Panc1 (cell line): ENCODE measurements at regions not wholly inside any gene's neighbourhood (a gene's known extent, or its start where the extent isn't known, plus 50 kb on each side); places are given as distances from the start of the nearest gene placed in this dataset.

Experiments used
- ATAC-seq: fragments of 200-7000 bp; cut with Tn5 transposase; 2 replicates; pipeline ENCODE4 v1.9.1; 2020; ENCODE audit warnings: mild to moderate bottlenecking, moderate library complexity
- BruUV-seq: library from RNA; stranded (reverse); fragments of 400-500 nt; replicated peaks from 2 replicates; lab custom pipeline; 2021; lab: Mats Ljungman, UMichigan
- CTCF ChIA-PET: fragments of 300-600 bp; sonication (Branson Sonifier 250); formaldehyde crosslinking; loops from one replicate; lab custom pipeline; 2022; ENCODE audit warnings: antibody characterized with exemption; lab: Charles Lee
- POLR2A ChIA-PET: fragments of 300-600 bp; sonication (Branson Sonifier 250); formaldehyde crosslinking; loops from one replicate; lab custom pipeline; 2022; ENCODE audit warnings: antibody characterized with exemption; lab: Charles Lee
- DNase-seq: peaks from one replicate; pipeline ENCODE4 v3.0.0-alpha.2; 2010; ENCODE audit warnings: low read depth, low spot score
- H3K27ac ChIP-seq: 2 replicates; pipeline ENCODE4 v1.5.1; 2011; ENCODE audit warnings: mild to moderate bottlenecking, low read length, inconsistent platforms
- H3K27me3 ChIP-seq: fragments of 200-500 bp; sonication (Bioruptor generic); 2 replicates; pipeline ENCODE4 v1.6.0; 2014; ENCODE audit warnings: low read length, inconsistent platforms; ENCODE audit not compliant: control insufficient read depth, insufficient read depth
- H3K36me3 ChIP-seq: fragments of 200-500 bp; sonication (Bioruptor generic); 2 replicates; pipeline ENCODE4 v1.5.1; 2014; ENCODE audit warnings: inconsistent platforms, mild to moderate bottlenecking, low read length, moderate library complexity; ENCODE audit not compliant: control insufficient read depth, insufficient read depth
- H3K4me1 ChIP-seq: 2 replicates; pipeline ENCODE4 v1.5.1; 2011; ENCODE audit warnings: inconsistent platforms, mild to moderate bottlenecking, low read length, moderate library complexity; ENCODE audit not compliant: control insufficient read depth, insufficient read depth
- H3K4me3 ChIP-seq, 2 experiments: 2 replicates each; pipeline ENCODE4 v1.5.1; 2011 to 2012; ENCODE audit warnings: low read depth in 2 of 2, low read length in 2 of 2, mild to moderate bottlenecking in 2 of 2, inconsistent platforms in 1 of 2, moderate library complexity in 1 of 2
- H3K9me3 ChIP-seq: fragments of 200-500 bp; sonication (Bioruptor generic); 2 replicates; pipeline ENCODE4 v1.5.1; 2014; ENCODE audit warnings: low read depth, mild to moderate bottlenecking, inconsistent platforms, low read length, moderate library complexity; ENCODE audit not compliant: control insufficient read depth, insufficient read depth
- POLR2AphosphoS5 ChIP-seq: IDR thresholded peaks from 2 replicates; pipeline ENCODE4 v1.6.1; 2012; ENCODE audit warnings: mild to moderate bottlenecking, low read depth, low read length, moderate library complexity
- SIN3A ChIP-seq: IDR thresholded peaks from 2 replicates; pipeline ENCODE4 v1.6.1; 2012; ENCODE audit warnings: low read depth, mild to moderate bottlenecking, low read length, moderate library complexity, borderline replicate concordance; ENCODE audit not compliant: insufficient read depth
- TCF7L2 ChIP-seq: IDR thresholded peaks from 2 replicates; pipeline ENCODE4 v1.6.1; 2011; ENCODE audit warnings: mild to moderate bottlenecking, low read depth, low read length, inconsistent platforms
- in situ Hi-C: cut with HindIII; loops from 2 replicates; pipeline ENCODE4 v1.10.0; 2016; ENCODE audit warnings: low sequenced_read_pairs, low pct_unique_long_range_greater_than_20kb
- intact Hi-C: fragments of 100-400 bp; cut with micrococcal nuclease; formaldehyde crosslinking; loops from one replicate; pipeline ENCODE4 v1.10.0; 2022; ENCODE audit not compliant: unreplicated experiment
- TF ChIP-seq, protein P1 (sequence below), 2 experiments: IDR thresholded peaks; 2 replicates each; pipeline ENCODE4 v1.6.1; 2011 to 2012; ENCODE audit warnings: low read depth in 2 of 2, control low read depth in 1 of 2, low read length in 1 of 2, mild to moderate bottlenecking in 1 of 2, moderate library complexity in 1 of 2; ENCODE audit not compliant: insufficient read depth in 1 of 2
- TF ChIP-seq, protein P2 (sequence below): fragments of 450-650 bp; IDR thresholded peaks from 2 replicates; pipeline ENCODE4 v1.5.1; 2017; ENCODE audit warnings: mild to moderate bottlenecking

DNA sequence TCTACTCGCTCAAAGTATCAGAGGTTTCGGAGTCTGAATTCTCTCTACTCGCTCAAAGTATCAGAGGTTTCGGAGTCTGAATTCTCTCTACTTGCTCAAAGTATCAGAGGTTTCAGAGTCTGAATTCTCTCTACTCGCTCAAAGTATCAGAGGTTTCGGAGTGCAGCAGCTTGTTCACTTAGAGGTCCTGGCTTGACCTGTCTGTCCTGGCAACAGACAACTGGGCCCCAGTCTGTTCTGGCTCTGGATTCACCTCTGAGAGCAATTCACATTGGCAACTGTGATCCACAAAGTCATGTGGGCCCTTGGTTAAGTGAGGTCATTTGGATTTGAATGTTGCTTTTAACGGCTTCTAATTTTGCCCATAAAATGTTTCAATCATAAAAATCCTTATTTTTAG, 63.9 kb upstream of the ST8SIA6 start:
- H3K4me1 ChIP-seq = peaks cover 2% of the 10 kb centered on the region
- no TSS peak for BruUV-seq
- no peak for DNase-seq
- in situ Hi-C loops (no loop called here), intact Hi-C loops (no loop called here)
- TF ChIP-seq, protein P1, sequence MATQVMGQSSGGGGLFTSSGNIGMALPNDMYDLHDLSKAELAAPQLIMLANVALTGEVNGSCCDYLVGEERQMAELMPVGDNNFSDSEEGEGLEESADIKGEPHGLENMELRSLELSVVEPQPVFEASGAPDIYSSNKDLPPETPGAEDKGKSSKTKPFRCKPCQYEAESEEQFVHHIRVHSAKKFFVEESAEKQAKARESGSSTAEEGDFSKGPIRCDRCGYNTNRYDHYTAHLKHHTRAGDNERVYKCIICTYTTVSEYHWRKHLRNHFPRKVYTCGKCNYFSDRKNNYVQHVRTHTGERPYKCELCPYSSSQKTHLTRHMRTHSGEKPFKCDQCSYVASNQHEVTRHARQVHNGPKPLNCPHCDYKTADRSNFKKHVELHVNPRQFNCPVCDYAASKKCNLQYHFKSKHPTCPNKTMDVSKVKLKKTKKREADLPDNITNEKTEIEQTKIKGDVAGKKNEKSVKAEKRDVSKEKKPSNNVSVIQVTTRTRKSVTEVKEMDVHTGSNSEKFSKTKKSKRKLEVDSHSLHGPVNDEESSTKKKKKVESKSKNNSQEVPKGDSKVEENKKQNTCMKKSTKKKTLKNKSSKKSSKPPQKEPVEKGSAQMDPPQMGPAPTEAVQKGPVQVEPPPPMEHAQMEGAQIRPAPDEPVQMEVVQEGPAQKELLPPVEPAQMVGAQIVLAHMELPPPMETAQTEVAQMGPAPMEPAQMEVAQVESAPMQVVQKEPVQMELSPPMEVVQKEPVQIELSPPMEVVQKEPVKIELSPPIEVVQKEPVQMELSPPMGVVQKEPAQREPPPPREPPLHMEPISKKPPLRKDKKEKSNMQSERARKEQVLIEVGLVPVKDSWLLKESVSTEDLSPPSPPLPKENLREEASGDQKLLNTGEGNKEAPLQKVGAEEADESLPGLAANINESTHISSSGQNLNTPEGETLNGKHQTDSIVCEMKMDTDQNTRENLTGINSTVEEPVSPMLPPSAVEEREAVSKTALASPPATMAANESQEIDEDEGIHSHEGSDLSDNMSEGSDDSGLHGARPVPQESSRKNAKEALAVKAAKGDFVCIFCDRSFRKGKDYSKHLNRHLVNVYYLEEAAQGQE (IDR thresholded peaks at IDR 0.05; ENCODE audit: insufficient read depth in 1 of 2, low read depth in 2 of 2, low read length in 1 of 2) = no peak
- TF ChIP-seq SIN3A (no peak), TCF7L2 (no peak), POLR2AphosphoS5 (no peak)
- TF ChIP-seq, protein P2, sequence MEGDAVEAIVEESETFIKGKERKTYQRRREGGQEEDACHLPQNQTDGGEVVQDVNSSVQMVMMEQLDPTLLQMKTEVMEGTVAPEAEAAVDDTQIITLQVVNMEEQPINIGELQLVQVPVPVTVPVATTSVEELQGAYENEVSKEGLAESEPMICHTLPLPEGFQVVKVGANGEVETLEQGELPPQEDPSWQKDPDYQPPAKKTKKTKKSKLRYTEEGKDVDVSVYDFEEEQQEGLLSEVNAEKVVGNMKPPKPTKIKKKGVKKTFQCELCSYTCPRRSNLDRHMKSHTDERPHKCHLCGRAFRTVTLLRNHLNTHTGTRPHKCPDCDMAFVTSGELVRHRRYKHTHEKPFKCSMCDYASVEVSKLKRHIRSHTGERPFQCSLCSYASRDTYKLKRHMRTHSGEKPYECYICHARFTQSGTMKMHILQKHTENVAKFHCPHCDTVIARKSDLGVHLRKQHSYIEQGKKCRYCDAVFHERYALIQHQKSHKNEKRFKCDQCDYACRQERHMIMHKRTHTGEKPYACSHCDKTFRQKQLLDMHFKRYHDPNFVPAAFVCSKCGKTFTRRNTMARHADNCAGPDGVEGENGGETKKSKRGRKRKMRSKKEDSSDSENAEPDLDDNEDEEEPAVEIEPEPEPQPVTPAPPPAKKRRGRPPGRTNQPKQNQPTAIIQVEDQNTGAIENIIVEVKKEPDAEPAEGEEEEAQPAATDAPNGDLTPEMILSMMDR = no peak
- no peak for ATAC-seq
- no peaks in the 10 kb centered on the region for H3K36me3 ChIP-seq
- no peak overlapping the region for H3K27ac ChIP-seq
- no peaks in the 10 kb centered on the region for H3K9me3 ChIP-seq
- POLR2A ChIA-PET = no interaction called here
- H3K4me3 ChIP-seq = no peak overlapping the region
- no peaks in the 10 kb centered on the region for H3K27me3 ChIP-seq
- CTCF ChIA-PET = no interaction called here

DNA sequence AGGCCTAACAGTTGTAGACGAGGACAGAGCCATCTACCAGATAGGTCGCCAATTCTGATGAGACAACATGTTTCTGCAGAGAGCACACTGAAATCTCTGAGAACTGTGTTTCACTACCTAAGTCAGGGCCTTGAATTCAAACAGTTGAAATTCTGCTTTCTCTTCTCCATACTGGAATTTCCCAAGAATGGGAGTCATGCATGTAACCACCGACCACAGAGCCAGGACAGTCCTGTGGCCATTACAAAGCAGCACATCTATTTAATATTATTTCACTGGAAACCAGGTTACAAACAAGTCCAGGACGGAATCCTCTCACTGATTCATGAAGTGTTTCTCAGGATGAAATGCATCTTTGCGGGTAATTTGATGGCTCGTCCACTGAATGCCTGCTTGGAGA, 62.0 kb upstream of the ST8SIA6 start:
- no peak for DNase-seq
- in situ Hi-C loops = no loop called here
- TF ChIP-seq, protein P1 (IDR thresholded peaks at IDR 0.05; ENCODE audit: insufficient read depth in 1 of 2, low read depth in 2 of 2, low read length in 1 of 2) = no peak
- TF ChIP-seq TCF7L2 = no peak
- no peak for TF ChIP-seq POLR2AphosphoS5
- TF ChIP-seq SIN3A = no peak
- Histone ChIP-seq H3K9me3 (no peaks in the 10 kb centered on the region), H3K4me1 (peaks cover 12% of the 10 kb centered on the region), H3K36me3 (no peaks in the 10 kb centered on the region), H3K27ac (no peak overlapping the region; the same call in 1 of the 2 replicates), H3K4me3 (no peak overlapping the region), H3K27me3 (no peaks in the 10 kb centered on the region)
- no TSS peak for BruUV-seq
- CTCF ChIA-PET = no interaction called here
- POLR2A ChIA-PET = interaction anchor here (0.5 kb wide), 1 partner anchor 118 kb away, joined by 4 read pairs; no protein-coding TSS in a partner anchor
- no peak for ATAC-seq
- intact Hi-C loops = no loop called here
